Stimulated activated naive B cell treated with anti-CD40 and anti-IgM and Interleukin-4, amounts not matched to agents 10 μg/mL and 1 μg/mL and 100 μg/mL, for 72 hours (primary cell): ENCODE measurements at regions not wholly inside any gene's neighbourhood (a gene's known extent, or its start where the extent isn't known, plus 50 kb on each side); places are given as distances from the start of the nearest gene placed in this dataset.

Experiments used
- ATAC-seq, 2 donors: fragments of 150-1000 bp; cut with Tn5 transposase; replicated peaks; 2 replicates each; pipeline ENCODE4 v1.10.0; 2021; ENCODE audit warnings: moderate library complexity in 1 of 2
- DNase-seq: peaks from one replicate; pipeline ENCODE4 v3.0.0; 2021
- H3K27ac Mint-ChIP-seq: one replicate; pipeline ENCODE4 v1.8.0; 2022; ENCODE audit warnings: mild to moderate bottlenecking, mixed read lengths
- H3K27me3 Mint-ChIP-seq, 2 donors: one replicate each; pipeline ENCODE4 v1.8.0; 2022; ENCODE audit warnings: mixed read lengths in 2 of 2
- H3K36me3 Mint-ChIP-seq, 2 donors: one replicate each; pipeline ENCODE4 v1.8.0; 2022; ENCODE audit warnings: mixed read lengths in 2 of 2, mild to moderate bottlenecking in 1 of 2
- H3K4me1 Mint-ChIP-seq, 2 donors: one replicate each; pipeline ENCODE4 v1.8.0; 2022; ENCODE audit warnings: mixed read lengths in 2 of 2, mild to moderate bottlenecking in 1 of 2
- H3K4me3 Mint-ChIP-seq, 2 donors: one replicate each; pipeline ENCODE4 v1.8.0; 2022; ENCODE audit warnings: mild to moderate bottlenecking in 2 of 2, mixed read lengths in 2 of 2, moderate library complexity in 1 of 2
- H3K9me3 Mint-ChIP-seq, 2 donors: one replicate each; pipeline ENCODE4 v1.8.0; 2022; ENCODE audit warnings: mixed read lengths in 2 of 2, mild to moderate bottlenecking in 1 of 2

DNA sequence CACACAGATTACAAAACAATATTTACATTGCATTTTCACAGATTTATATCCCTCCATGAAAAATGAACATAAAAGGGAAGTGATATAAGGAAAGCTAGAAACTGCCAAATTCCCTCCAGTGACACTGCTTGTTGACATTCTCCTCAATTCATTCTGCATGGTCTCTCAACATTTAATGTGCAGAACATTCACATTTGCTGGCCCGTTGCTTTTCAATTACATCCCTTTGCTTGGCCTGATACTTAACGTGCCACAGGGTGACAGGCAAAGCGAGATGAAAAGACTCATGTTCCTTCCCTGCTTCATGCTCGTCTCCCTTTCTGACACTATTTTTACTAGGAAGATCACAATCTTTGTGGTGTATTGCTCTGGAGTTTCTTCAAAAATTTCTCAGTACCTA lies 1019.7 kb upstream of the LRRN3 start:
- Mint-ChIP-seq H3K36me3 (peaks cover 0 to 2% of the 10 kb centered on the region in 2 donors), H3K4me3 (no peak overlapping the region), H3K9me3 (peaks cover 4 to 5% of the 10 kb centered on the region in 2 donors), H3K27me3 (no peaks in the 10 kb centered on the region), H3K4me1 (no peaks in the 10 kb centered on the region), H3K27ac (no peak overlapping the region)
- ATAC-seq, result no peak
- DNase-seq, result no peak

DNA sequence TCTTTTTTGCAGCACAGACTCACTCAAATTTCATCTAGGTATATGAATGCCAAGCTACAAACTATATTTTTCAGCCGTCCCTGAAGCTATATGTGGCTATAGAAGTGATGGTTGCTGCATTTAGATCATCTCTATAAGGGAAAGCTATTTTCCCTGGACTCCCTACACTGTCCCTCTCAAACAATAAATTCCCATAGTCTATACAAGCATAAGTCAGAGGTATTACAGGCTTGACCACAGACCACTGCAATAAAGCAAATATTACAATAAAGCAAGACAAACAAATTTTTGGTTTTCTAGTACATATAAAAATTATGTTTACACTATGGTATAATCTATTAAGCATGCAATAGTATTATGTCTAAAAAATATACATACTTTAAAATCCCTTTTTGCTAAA lies 1015.5 kb upstream of the LRRN3 start:
- Mint-ChIP-seq H3K36me3 (peaks cover 0 to 2% of the 10 kb centered on the region in 2 donors), H3K27me3 (no peaks in the 10 kb centered on the region), H3K4me1 (no peaks in the 10 kb centered on the region), H3K27ac (no peak overlapping the region), H3K9me3 (peaks cover 8 to 9% of the 10 kb centered on the region in 2 donors), H3K4me3 (no peak overlapping the region)
- ATAC-seq (no peak), DNase-seq (no peak)

DNA sequence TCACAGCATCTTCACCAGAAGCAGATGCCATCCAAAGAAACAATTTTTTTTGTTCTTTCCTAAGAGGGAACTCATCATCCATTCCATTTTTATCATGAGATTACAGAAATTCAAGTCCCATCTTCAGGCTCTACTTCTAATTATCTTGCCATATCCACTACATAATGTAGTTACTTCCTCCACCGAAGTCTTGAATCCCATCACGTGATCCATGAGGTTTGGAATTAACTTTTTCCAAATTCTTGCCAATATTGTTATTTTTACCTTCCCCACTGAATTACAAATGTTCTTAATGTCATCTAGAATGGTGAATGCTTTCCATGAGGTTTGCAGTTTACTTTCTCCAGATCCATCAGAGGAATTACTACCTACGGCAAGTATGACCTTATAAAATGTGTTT lies 1014.7 kb upstream of the LRRN3 start:
- H3K27me3 Mint-ChIP-seq, result no peaks in the 10 kb centered on the region

DNA sequence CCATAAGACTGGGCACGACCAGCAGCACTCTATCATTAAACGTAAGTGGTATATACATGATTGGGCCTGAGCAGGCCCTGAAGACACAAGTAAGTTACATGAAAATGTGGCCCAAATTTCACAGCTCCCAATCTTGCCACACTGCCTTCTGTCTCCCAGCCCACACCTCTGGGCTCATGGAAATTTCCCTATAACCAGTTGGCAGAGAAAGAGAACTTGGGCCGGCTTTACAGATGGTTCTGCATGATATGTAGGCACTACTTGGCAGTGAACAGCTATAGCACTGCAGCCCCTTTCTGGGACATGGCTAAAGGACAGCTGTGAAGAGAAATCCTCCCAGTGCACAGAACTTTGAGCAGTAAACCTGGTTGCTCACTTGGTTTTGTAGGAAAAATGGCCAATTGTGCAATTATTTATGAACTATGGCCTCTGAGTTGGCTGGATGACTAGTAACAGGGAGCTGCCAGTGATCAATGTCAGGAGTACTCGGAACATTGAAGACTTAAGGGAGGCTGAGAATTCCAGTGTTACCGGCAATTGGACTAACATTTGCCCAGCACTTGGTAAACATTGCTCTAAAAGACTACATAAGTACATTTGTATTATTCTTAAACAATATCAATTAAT lies 1006.6 kb upstream of the LRRN3 start:
- H3K36me3 Mint-ChIP-seq, result no peaks in the 10 kb centered on the region
- no peak overlapping the region for H3K4me3 Mint-ChIP-seq
- no peak overlapping the region for H3K27ac Mint-ChIP-seq
- no peak for ATAC-seq
- H3K27me3 Mint-ChIP-seq, result no peaks in the 10 kb centered on the region
- DNase-seq, result no peak
- H3K4me1 Mint-ChIP-seq, result no peaks in the 10 kb centered on the region
- H3K9me3 Mint-ChIP-seq, result no peaks in the 10 kb centered on the region

More for the DNA sequence above, 1014.7 kb upstream of the LRRN3 start:
- peaks cover 0 to 1% of the 10 kb centered on the region in 2 donors for H3K36me3 Mint-ChIP-seq
- no peak overlapping the region for H3K4me3 Mint-ChIP-seq
- no peak overlapping the region for H3K27ac Mint-ChIP-seq
- DNase-seq, result no peak
- peaks cover 8 to 9% of the 10 kb centered on the region in 2 donors for H3K9me3 Mint-ChIP-seq
- no peaks in the 10 kb centered on the region for H3K4me1 Mint-ChIP-seq
- no peak for ATAC-seq

DNA sequence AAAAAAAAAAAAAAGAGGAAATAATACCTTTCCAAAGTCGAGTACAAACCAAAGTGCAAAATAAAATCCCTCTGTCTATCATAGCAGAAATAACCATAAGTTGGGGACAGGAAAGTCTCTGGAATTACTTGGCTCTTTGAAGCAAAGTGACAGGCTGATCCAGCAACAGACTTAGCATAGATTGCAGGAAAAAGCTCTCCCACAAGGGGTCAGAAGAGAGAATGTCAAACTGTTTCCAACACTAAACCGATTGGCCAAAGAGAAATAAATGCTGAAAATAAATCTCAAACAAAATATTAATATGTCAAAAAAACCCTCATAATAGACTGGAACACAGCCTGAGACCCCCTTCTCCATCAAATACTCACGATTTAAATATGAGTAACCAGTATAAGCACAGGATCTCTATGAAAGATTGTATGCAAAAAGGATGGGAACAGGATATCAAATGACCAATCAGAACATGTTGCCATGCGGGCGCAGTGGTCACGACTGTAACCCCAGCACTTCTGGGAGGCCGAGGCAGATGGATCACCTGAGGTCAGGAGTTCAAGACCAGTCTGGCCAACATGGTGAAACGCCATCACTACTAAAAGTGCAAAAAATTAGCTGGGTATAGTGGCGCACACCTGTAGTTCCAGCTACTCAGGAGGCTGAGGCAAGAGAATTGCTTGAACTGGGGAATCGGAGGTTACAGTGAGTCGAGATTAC lies 1000.7 kb upstream of the LRRN3 start:
- no peaks in the 10 kb centered on the region for H3K9me3 Mint-ChIP-seq
- no peaks in the 10 kb centered on the region for H3K36me3 Mint-ChIP-seq
- H3K27ac Mint-ChIP-seq, result no peak overlapping the region
- no peak for DNase-seq
- H3K27me3 Mint-ChIP-seq, result no peaks in the 10 kb centered on the region
- no peak overlapping the region for H3K4me3 Mint-ChIP-seq
- no peak for ATAC-seq
- H3K4me1 Mint-ChIP-seq, result no peaks in the 10 kb centered on the region

DNA sequence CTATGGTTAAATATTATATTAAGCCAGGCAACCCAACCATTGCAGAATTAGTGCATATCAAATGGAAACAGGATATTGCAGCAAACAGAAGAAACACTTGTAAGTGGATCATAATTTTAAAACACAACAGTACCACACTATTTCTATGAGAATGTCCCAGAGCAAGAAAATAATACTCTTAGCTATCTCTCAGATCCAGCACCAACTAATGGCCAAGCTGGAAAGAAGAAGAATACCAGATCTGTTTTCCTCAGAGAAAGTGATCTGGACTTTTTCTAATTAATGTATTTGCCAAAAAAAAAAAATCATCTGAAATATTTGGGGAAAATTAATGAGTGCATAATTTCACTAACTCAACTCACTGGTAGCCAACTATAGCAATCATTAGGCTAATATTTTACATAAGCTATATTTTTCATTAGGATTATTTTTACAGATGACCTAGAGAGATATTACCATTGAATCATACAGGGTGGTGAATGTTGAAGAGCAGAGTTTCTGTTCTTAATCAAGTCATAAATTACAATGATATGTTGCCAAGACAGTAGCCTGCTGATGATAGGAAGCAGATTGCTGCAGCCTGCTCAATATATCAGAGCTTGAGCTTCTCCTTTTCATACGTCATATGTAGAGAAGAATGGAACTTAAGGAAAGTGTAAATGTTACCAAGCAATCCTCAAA lies 995.4 kb upstream of the LRRN3 start:
- Mint-ChIP-seq H3K27me3 (no peaks in the 10 kb centered on the region), H3K9me3 (peaks cover 5 to 7% of the 10 kb centered on the region in 2 donors), H3K4me1 (no peaks in the 10 kb centered on the region), H3K36me3 (no peaks in the 10 kb centered on the region), H3K27ac (no peak overlapping the region), H3K4me3 (no peak overlapping the region)
- no peak for DNase-seq
- ATAC-seq, result no peak

DNA sequence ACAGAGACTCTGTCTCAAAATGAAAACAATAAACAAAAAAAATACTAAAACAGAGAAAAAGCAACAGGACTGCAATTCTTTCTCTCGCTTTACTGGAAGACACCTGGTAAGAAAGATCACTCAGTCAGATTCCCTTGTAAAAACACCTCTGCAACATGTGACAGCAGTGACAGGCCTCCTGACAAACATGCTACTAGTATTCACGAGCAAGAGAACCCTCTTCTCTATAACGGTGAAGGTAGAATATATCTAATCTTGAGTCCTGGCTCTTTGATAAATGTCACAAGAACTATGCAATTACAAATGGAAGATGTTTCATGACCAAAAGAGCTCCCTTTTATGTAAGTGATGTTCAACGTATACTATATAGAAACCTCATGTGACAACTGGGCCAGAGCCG lies 986.7 kb upstream of the LRRN3 start:
- no peaks in the 10 kb centered on the region for H3K27me3 Mint-ChIP-seq
- H3K36me3 Mint-ChIP-seq, result no peaks in the 10 kb centered on the region
- peaks cover 5 to 8% of the 10 kb centered on the region in 2 donors for H3K9me3 Mint-ChIP-seq
- H3K27ac Mint-ChIP-seq, result no peak overlapping the region
- ATAC-seq, result no peak
- no peak for DNase-seq
- H3K4me3 Mint-ChIP-seq, result no peak overlapping the region
- H3K4me1 Mint-ChIP-seq, result no peaks in the 10 kb centered on the region

DNA sequence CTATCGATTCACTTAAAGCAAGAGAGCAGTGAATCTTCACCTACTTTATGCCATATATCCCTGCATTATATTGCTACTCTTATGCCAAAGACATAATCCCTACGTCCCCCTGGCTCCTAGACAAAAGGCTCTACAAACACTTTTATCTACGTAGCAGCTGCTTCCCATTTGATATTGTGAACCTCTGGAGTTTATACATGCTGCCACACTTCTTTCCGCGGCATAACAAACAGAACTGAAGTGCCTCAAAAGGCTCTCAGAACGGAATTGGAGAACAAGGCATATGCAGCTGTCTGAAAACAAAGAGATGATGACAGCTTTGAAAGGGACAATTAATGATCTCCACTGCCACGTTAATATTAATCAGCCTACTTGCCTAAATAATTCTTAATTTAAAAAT lies 985.6 kb upstream of the LRRN3 start:
- H3K36me3 Mint-ChIP-seq, result no peaks in the 10 kb centered on the region
- ATAC-seq, result no peak

DNA sequence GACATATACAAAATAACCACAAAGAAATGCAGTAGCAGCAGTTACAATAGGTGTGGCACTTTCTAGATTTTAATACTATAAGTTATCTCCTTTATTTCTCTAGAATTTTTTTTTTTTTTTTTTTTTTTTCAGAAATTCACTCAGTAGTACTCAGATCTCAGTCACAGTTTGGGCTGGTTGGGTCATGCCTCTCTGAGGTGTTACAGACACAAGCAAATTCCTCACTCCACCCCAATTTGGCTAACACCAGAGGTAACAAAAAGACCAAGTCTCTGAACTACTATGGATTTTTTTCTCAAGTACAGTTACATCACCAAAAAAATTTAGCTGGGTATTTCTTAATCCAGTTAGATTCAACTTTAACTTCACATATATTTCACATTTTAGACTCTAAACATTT lies 985.1 kb upstream of the LRRN3 start:
- H3K27ac Mint-ChIP-seq, result no peak overlapping the region
- no peaks in the 10 kb centered on the region for H3K27me3 Mint-ChIP-seq
- H3K9me3 Mint-ChIP-seq, result no peaks in the 10 kb centered on the region
- no peak for ATAC-seq
- H3K36me3 Mint-ChIP-seq, result no peaks in the 10 kb centered on the region
- H3K4me1 Mint-ChIP-seq, result no peaks in the 10 kb centered on the region
- no peak for DNase-seq
- H3K4me3 Mint-ChIP-seq, result no peak overlapping the region

More for the DNA sequence above, 985.6 kb upstream of the LRRN3 start:
- H3K27me3 Mint-ChIP-seq, result no peaks in the 10 kb centered on the region
- no peaks in the 10 kb centered on the region for H3K4me1 Mint-ChIP-seq
- no peak overlapping the region for H3K4me3 Mint-ChIP-seq
- H3K27ac Mint-ChIP-seq, result no peak overlapping the region
- peaks cover 3% of the 10 kb centered on the region in 2 donors for H3K9me3 Mint-ChIP-seq
- DNase-seq, result no peak

DNA sequence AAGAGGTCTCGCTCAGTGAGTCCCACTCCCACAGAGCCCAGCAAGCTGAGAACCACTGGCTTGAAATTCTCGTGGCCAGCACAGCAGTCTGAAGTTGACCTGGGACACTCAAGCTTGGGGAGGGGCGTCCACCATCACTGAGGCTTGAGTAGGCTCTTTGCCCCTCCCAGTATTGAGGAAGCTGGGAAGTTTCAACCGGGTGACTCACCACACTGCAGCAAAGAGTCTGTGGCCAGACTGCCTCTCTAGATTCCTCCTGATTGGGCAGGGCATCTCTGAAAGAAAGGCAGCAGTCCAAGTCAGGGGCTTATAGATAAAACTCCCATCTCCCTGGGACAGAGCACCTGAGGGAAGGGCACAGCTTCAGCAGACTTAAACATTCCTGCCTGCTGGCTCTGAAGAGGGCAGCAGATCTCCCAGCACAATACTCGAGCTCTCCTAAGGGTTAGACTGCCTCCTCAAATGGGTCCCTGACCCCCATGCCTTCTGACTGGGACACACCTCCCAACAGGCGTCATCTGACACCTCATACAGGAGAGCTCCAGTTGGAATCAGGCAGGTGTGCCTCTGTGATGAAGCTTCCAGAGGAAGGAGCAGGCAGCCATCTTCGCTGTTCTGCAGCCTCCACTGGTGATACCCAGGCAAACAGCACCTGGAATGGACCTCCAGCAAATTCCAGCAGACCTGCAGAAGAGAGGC lies 970.9 kb upstream of the LRRN3 start:
- Mint-ChIP-seq H3K27me3 (no peaks in the 10 kb centered on the region), H3K9me3 (peaks cover 9 to 13% of the 10 kb centered on the region in 2 donors), H3K36me3 (no peaks in the 10 kb centered on the region), H3K4me3 (no peak overlapping the region), H3K27ac (no peak overlapping the region), H3K4me1 (no peaks in the 10 kb centered on the region)
- ATAC-seq (no peak), DNase-seq (no peak)

DNA sequence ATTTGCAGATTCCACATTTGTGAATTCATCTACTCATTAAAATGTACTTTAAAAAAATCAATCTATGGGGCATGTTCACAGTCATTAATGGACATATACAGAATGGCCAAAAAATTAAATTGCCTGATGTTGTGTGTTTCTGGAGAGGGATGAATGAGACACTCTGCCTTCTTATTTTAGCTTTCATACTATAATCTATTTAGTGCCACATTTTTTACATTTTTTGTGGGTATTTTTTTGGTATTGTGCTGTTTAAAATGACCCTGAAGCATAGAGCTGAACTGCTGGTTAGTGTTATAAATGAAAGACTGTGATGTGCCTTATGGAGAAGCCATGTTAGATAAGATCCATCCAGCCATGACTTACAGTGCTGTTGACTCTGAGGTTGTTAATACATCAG lies 961.8 kb upstream of the LRRN3 start:
- no peak overlapping the region for H3K4me3 Mint-ChIP-seq
- H3K9me3 Mint-ChIP-seq, result peaks cover 1 to 7% of the 10 kb centered on the region in 2 donors
- no peaks in the 10 kb centered on the region for H3K27me3 Mint-ChIP-seq
- DNase-seq (no peak), ATAC-seq (no peak)
- H3K36me3 Mint-ChIP-seq, result no peaks in the 10 kb centered on the region
- no peaks in the 10 kb centered on the region for H3K4me1 Mint-ChIP-seq
- no peak overlapping the region for H3K27ac Mint-ChIP-seq

DNA sequence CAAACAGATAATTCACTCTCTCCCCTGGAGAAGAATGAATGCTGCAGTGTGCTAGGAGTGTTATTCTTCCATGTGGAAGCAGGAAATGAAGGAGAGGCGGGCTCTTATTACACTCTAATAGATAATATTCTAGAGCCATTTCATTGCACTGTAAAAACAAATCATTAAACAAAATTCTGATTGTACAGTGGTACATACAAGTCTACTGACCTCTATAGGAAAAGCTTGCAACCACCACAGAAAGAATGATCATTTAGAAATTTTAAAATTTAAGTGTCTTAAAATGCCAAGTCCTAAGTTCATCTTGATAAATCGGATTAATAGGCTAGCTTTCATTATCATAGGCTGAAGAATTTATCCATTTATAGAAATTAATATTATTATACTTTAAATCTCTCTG lies 960.3 kb upstream of the LRRN3 start:
- ATAC-seq (no peak), DNase-seq (no peak)
- Mint-ChIP-seq H3K4me1 (no peaks in the 10 kb centered on the region), H3K36me3 (no peaks in the 10 kb centered on the region), H3K4me3 (no peak overlapping the region), H3K27me3 (no peaks in the 10 kb centered on the region), H3K27ac (no peak overlapping the region), H3K9me3 (no peaks in the 10 kb centered on the region)

DNA sequence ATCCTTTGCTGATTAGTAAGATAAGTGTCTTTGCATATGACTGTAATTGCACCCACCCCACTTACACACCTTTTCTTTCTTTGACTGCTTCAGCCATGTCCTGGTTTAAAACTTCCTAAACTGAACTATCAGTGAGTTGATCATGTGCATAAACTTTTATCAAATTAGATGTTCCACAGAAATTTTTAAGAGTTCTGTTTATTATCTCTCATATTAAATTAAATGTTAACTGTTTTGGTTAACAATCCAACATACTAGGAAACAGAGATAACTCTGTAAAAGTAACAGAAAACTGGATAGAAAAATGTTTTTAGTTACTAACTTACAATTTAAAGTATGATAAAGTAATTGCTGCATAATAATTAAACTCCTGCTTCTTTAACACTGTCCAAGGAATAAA lies 959.6 kb upstream of the LRRN3 start:
- no peak overlapping the region for H3K27ac Mint-ChIP-seq
- H3K27me3 Mint-ChIP-seq, result no peaks in the 10 kb centered on the region
- no peaks in the 10 kb centered on the region for H3K4me1 Mint-ChIP-seq
- no peaks in the 10 kb centered on the region for H3K9me3 Mint-ChIP-seq
- no peaks in the 10 kb centered on the region for H3K36me3 Mint-ChIP-seq
- no peak for ATAC-seq
- H3K4me3 Mint-ChIP-seq, result no peak overlapping the region
- no peak for DNase-seq

DNA sequence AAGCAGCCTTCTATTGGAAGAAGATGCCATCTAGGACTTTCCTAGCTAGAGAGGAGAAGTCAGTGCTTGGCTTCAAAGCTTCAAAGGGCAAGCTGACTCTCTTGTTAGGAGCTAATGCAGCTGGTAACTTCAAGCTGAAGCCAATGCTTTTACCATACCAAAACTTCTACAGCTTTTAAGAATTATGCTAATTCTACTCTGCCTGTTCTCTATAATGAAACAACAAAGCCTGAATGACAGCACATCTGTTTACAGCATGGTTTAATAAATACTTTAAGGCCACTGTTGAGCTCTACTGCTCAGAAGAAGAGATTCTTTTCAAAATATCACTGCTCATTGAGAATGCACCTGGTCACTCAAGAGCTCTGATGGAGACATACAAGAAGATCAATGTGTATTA lies 951.9 kb upstream of the LRRN3 start:
- no peaks in the 10 kb centered on the region for H3K36me3 Mint-ChIP-seq
- DNase-seq, result no peak
- no peaks in the 10 kb centered on the region for H3K4me1 Mint-ChIP-seq
- H3K4me3 Mint-ChIP-seq, result no peak overlapping the region
- H3K27ac Mint-ChIP-seq, result no peak overlapping the region
- peaks cover 0 to 3% of the 10 kb centered on the region in 2 donors for H3K9me3 Mint-ChIP-seq
- no peaks in the 10 kb centered on the region for H3K27me3 Mint-ChIP-seq
- no peak for ATAC-seq
